PC-9 (cell line): ENCODE measurements at regions not wholly inside any gene's neighbourhood (a gene's known extent, or its start where the extent isn't known, plus 50 kb on each side); places are given as distances from the start of the nearest gene placed in this dataset.

Experiments
- CTCF ChIP-seq: fragments of 200-600 bp; sonication (generic); conservative IDR thresholded peaks from 2 replicates; pipeline ENCODE4 v1.6.1; 2017; ENCODE audit warnings: mixed run types, antibody characterized with exemption, mild to moderate bottlenecking, moderate library complexity
- EZH2 ChIP-seq: fragments of 200-600 bp; sonication (generic); IDR thresholded peaks from 2 replicates; pipeline ENCODE4 v1.8.0; 2017; ENCODE audit warnings: antibody characterized with exemption, low read depth

GRCh38 chr21:17432732-17433057 lies 80.1 kb upstream of the CXADR start:
- TF ChIP-seq CTCF (no peak), EZH2 (no peak)
